NCI-H2196 (cell line): ENCODE measurements at regions not wholly inside any gene's neighbourhood (a gene's known extent, or its start where the extent isn't known, plus 50 kb on each side); places are given as distances from the start of the nearest gene placed in this dataset.

Source experiments
- DNase-seq: peaks from one replicate; lab custom pipeline; 2025; ENCODE audit not compliant: unreplicated experiment; lab: John Stamatoyannopoulos, UW

DNA sequence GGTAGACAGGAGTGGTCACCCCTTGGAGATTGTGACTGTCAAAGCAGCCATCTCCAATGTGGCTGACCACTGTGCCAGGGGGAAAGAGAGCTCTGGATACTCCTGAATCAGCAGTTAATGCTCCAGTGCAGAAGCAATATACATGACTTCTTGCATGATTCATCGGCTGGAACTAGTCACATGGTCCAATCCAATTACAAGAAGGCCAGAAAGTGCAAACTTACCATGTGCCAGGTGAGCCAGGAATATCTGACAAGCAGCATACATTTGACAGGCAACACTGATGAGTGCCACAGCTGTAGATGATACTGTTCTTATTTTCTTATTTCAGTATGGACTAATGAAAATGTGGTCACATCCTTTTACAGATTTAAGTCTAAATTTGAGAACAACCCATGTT, 440.0 kb upstream of the MPDZ start:
- no peak for DNase-seq

DNA sequence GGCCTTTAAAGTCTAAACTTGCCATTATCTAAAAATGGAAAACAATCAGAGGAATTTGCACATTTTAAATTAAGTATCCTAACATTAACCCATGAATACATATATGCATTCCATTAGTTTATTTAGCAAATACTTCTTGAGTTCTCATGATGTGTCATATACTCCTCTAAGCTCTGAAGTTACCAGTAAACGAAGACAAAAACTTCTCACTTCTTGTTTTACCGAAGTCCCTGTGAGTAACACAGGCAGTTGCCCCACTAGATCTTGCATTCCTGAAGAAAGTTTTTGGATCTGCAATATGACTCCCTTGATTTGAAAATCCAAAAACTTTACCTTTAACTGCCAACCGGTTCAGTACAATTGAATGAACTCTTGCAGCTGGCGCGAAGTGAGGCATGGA, 439.0 kb upstream of the MPDZ start:
- no peak for DNase-seq

DNA sequence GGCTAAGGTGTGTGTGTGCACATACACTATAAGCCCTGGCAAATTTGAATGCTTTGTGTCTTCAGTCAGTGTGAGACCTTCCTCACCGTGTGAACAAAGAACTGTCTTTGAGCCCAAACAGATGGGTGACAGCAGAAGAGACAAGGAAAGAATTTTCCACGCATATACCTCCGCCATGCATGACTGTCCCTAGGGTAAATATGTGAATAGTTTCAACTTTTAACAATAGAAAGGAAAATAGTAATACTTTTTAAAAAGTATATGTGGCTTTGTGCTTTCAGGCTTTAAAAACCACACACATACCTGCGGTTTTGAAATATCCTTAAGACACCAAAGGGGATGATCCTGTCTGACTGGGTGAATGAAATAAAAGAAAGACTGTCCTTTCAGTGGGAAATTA, 438.6 kb upstream of the MPDZ start:
- DNase-seq, result no peak

GRCh38 chr9:13717322-13718054, 438.0 kb upstream of the MPDZ start:
- no peak for DNase-seq

- no peak for DNase-seq
Measured at GRCh38 chr9:13716601-13717321, 437.3 kb upstream of the MPDZ start.

- no peak for DNase-seq
Measured at GRCh38 chr9:13716090-13716489, 436.6 kb upstream of the MPDZ start.

- DNase-seq, result no peak
Measured at GRCh38 chr9:13715430-13715829, 435.9 kb upstream of the MPDZ start.

DNA sequence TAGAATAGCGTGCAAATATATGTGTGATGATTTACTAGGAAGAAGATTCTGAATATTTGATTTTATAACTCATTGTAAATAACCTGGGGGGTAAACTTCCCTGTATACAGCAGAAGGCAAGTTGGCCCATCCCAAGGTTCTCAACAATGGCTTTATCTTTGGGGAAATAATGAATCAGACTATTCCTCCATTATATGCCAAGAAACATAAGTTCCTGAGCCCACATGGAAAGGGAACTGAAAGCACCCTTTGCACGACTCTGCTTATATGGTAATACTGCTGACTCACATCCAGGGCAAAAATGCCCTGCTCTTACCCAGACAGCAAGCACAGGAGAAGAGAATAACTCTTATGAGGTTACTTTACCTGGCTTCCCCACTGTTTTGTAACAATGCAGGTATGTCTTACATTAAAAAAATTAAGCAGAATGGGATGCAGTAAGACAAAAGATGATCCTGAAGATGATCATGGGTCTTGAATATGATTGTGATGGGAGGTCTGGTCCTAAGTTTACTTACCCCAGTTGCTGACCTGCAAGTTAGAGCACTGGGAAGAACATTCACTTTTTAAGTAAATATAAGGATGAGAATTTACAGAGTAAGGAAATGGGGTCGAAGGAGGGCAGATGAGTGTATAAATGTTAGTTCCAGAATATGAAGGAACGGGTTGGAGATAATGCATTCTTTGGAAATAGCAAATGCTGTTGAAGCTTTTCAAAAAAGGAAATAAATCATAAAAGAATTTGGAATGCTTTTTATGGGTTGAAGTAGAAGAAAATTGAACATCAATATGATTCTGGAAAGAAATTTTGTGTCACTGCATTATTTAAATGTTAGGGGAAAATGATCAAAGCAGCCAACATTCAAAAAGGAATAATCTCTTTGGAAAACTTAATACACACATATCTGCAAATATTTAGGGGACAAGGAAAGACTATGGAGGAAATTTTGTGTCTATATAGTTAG, 428.4 kb upstream of the MPDZ start:
- no peak for DNase-seq

GRCh38 chr9:13705918-13706317, 426.4 kb upstream of the MPDZ start:
- no peak for DNase-seq

- no peak for DNase-seq
Measured at GRCh38 chr9:13705373-13705772, 425.9 kb upstream of the MPDZ start.

DNA sequence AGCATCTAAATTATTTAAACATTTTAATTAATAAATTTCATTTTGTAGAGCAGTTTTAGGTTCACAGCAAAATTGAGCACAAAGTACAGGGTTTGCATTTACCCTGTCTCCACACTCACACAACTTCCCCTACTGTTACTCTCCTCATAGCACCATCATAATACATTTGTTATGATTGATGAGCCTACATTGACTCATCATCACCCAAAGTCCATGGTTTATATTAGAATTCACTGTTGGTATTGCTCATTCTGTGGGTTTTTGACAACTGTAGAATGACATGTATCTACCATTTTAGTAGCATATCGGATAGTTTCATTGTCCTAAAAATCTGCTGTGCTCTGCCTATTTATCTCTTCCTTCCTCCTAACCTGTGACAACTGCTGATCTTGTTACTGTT, 411.1 kb upstream of the MPDZ start:
- no peak for DNase-seq

GRCh38 chr9:13689925-13690324, 410.4 kb upstream of the MPDZ start:
- no peak for DNase-seq

DNA sequence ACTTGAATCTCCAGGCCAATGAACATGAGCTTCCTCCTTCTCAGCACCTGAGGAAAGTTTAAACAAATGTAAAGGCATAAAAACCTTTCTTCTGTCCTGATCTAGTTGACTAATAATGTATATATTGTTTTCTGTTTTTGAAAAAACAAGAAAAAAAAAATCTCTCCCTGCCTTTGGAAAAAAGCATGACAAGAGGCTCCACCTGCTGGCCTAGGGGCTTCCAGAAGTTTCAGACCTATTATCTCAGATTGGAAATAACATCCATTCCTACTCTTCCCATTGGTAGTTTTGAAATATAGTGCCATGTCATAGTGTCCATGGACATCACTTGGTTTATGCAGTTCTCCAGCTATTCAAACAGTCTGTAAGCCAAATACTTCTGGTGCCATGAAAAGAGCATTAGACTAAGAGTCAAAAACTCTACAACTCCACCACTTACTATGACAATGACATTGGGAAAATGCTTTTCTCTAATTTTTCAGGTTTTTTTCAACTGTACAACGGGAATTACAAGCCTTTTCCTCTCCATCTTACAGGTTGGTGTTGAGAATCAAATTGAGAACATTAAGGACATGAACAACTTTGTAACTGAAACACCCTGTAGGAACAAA, 409.6 kb upstream of the MPDZ start:
- DNase-seq, result peak; percentile 47

GRCh38 chr9:13688223-13688989, 408.9 kb upstream of the MPDZ start:
- DNase-seq, result peak; percentile 47

- DNase-seq, result no peak
Measured at GRCh38 chr9:13684656-13685055, 405.2 kb upstream of the MPDZ start.

DNA sequence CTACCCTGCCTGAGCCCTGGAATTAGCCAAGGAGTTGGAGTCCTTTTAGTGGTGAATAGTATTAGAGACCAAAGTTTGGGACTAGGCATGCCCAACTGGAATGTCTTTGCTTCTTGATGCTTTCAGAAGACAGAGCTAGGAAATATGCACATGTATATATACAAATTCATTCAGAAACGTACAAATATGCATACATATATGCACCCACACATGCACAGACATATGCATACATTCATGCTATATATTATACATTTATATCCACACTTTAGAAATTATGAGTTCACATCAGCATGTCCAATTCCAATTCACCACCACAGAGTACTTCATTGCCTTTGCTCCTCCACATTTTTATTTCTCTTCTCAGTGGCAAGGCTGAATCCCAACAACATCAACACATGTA, 398.3 kb upstream of the MPDZ start:
- DNase-seq, result no peak

DNA sequence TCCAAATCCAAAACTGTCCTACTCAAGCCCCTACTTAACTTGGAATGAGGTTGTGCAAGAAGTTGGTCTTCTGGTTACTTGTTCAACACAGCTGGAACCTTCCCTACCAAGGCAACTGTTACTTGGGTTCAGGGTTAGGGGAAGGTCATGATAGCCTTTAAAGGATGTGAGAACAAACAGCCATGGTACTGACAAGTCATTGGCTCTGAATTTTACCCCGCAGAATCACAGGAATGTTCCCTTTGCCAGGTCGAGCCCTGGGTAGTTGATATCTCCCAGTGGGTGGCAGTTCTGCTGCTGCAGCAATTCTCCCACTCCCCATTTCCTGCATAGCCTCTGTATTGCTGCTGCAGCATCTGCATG, 396.1 kb upstream of the MPDZ start:
- DNase-seq, result no peak

GRCh38 chr9:13674926-13675637, 395.6 kb upstream of the MPDZ start:
- no peak for DNase-seq

- no peak for DNase-seq
Measured at GRCh38 chr9:13673348-13673747, 393.9 kb upstream of the MPDZ start.
